WTC11 (cell line): ENCODE measurements at regions not wholly inside any gene's neighbourhood (a gene's known extent, or its start where the extent isn't known, plus 50 kb on each side); places are given as distances from the start of the nearest gene placed in this dataset.

Experiments used
- ATAC-seq: fragments of 200-7000 bp; cut with Tn5 transposase; 2 replicates; pipeline ENCODE4 v1.10.0; 2021; ENCODE audit warnings: mild to moderate bottlenecking, moderate library complexity
- CTCF ChIA-PET: fragments of 300-600 bp; sonication (Branson Sonifier 250); formaldehyde crosslinking; loops from one replicate; lab custom pipeline; 2021; ENCODE audit warnings: antibody characterized with exemption; lab: Charles Lee
- POLR2A ChIA-PET: fragments of 350-600 bp; sonication (Branson Sonifier 250); formaldehyde crosslinking; loops from one replicate; lab custom pipeline; 2021; ENCODE audit warnings: antibody characterized with exemption; lab: Charles Lee
- DNase-seq: peaks from one replicate; pipeline ENCODE4 v3.0.0; 2021; ENCODE audit warnings: low spot score
- H3K27ac Mint-ChIP-seq: 2 replicates; pipeline ENCODE4 v1.8.0; 2021; ENCODE audit warnings: mixed read lengths
- H3K27me3 Mint-ChIP-seq: 2 replicates; pipeline ENCODE4 v1.8.0; 2021; ENCODE audit warnings: low read depth, mild to moderate bottlenecking, moderate library complexity, mixed read lengths
- H3K36me3 Mint-ChIP-seq: 2 replicates; pipeline ENCODE4 v1.8.0; 2021; ENCODE audit warnings: mixed read lengths
- H3K4me1 Mint-ChIP-seq: 2 replicates; pipeline ENCODE4 v1.8.0; 2022; ENCODE audit warnings: mixed read lengths
- H3K4me3 Mint-ChIP-seq: 2 replicates; pipeline ENCODE4 v1.8.0; 2021; ENCODE audit warnings: mild to moderate bottlenecking, moderate library complexity, mixed read lengths
- H3K9me3 Mint-ChIP-seq: 2 replicates; pipeline ENCODE4 v1.8.0; 2021; ENCODE audit warnings: mixed read lengths
- AR ChIP-seq: fragments of 250-450 bp; sonication (Bioruptor Pico); IDR thresholded peaks from 2 replicates; pipeline ENCODE4 v1.9.0; 2021; ENCODE audit warnings: mild to moderate bottlenecking
- ATF3 ChIP-seq: sonication (generic); formaldehyde crosslinking; conservative IDR thresholded peaks from 2 replicates; pipeline ENCODE4 v1.8.1; 2022; ENCODE audit warnings: mild to moderate bottlenecking, missing genetic modification reagents
- ATF6 ChIP-seq: sonication (generic); formaldehyde crosslinking; IDR thresholded peaks from 2 replicates; pipeline ENCODE4 v1.8.1; 2023; ENCODE audit warnings: mild to moderate bottlenecking, missing genetic modification reagents
- CBFB ChIP-seq: sonication (generic); formaldehyde crosslinking; IDR thresholded peaks from 2 replicates; pipeline ENCODE4 v1.8.1; 2022; ENCODE audit warnings: mild to moderate bottlenecking, low read depth, missing genetic modification reagents
- CTCF ChIP-seq: fragments of 200-600 bp; IDR thresholded peaks from 2 replicates; pipeline ENCODE4 v1.8.0; 2022; ENCODE audit warnings: antibody characterized with exemption
- ERG ChIP-seq: fragments of 250-450 bp; sonication (Bioruptor Pico); IDR thresholded peaks from 2 replicates; pipeline ENCODE4 v1.8.0; 2021; ENCODE audit warnings: mild to moderate bottlenecking
- ESRRA ChIP-seq: sonication (generic); formaldehyde crosslinking; IDR thresholded peaks from 2 replicates; pipeline ENCODE4 v1.8.1; 2022; ENCODE audit warnings: mild to moderate bottlenecking, missing genetic modification reagents, borderline replicate concordance
- IRF2 ChIP-seq: sonication (generic); formaldehyde crosslinking; IDR thresholded peaks from 2 replicates; pipeline ENCODE4 v1.8.0; 2022; ENCODE audit warnings: low read depth, missing genetic modification reagents, borderline replicate concordance
- MAX ChIP-seq: sonication (generic); formaldehyde crosslinking; IDR thresholded peaks from 2 replicates; pipeline ENCODE4 v1.8.0; 2022; ENCODE audit warnings: mild to moderate bottlenecking, missing genetic modification reagents
- NFYB ChIP-seq: sonication (generic); formaldehyde crosslinking; conservative IDR thresholded peaks from 2 replicates; pipeline ENCODE4 v1.8.0; 2022; ENCODE audit warnings: low read depth, missing genetic modification reagents
- NR2C2 ChIP-seq: sonication (generic); formaldehyde crosslinking; IDR thresholded peaks from 2 replicates; pipeline ENCODE4 v1.8.0; 2022; ENCODE audit warnings: mild to moderate bottlenecking, missing genetic modification reagents
- SP1 ChIP-seq: sonication (generic); formaldehyde crosslinking; conservative IDR thresholded peaks from 2 replicates; pipeline ENCODE4 v1.8.1; 2022; ENCODE audit warnings: missing genetic modification reagents
- USF2 ChIP-seq: sonication (generic); formaldehyde crosslinking; IDR thresholded peaks from 2 replicates; pipeline ENCODE4 v1.8.1; 2023; ENCODE audit warnings: mild to moderate bottlenecking, missing genetic modification reagents, moderate library complexity
- ZNF317 ChIP-seq: sonication (generic); formaldehyde crosslinking; IDR thresholded peaks from 2 replicates; pipeline ENCODE4 v1.8.1; 2023; ENCODE audit warnings: low read depth, mild to moderate bottlenecking, moderate library complexity, missing genetic modification reagents, borderline replicate concordance
- ZNF416 ChIP-seq: fragments of 250-450 bp; sonication (Bioruptor Pico); IDR thresholded peaks from 2 replicates; pipeline ENCODE4 v1.9.0; 2021; ENCODE audit warnings: mild to moderate bottlenecking, inconsistent platforms
- ZNF512 ChIP-seq: sonication (generic); formaldehyde crosslinking; IDR thresholded peaks from 2 replicates; pipeline ENCODE4 v1.8.1; 2022; ENCODE audit warnings: missing genetic modification reagents, borderline replicate concordance
- ZNF532 ChIP-seq: fragments of 250-450 bp; sonication (Bioruptor Pico); IDR thresholded peaks from 2 replicates; pipeline ENCODE4 v1.9.0; 2021; ENCODE audit warnings: mild to moderate bottlenecking, borderline replicate concordance

- Mint-ChIP-seq H3K27ac (no peak overlapping the region), H3K36me3 (no peaks in the 10 kb centered on the region), H3K27me3 (peaks cover 5% of the 10 kb centered on the region), H3K4me1 (peaks cover 15% of the 10 kb centered on the region), H3K9me3 (peaks cover 9% of the 10 kb centered on the region), H3K4me3 (no peak overlapping the region)
- no peak for ATAC-seq
- ChIA-PET POLR2A (no interaction called here), CTCF (no interaction called here)
- DNase-seq, result no peak
- TF ChIP-seq ZNF512 (no peak), ATF6 (no peak), ZNF532 (CRISPR knock-in tag) (no peak), IRF2 (CRISPR knock-in tag) (no peak), USF2 (CRISPR knock-in tag) (no peak), ZNF317 (CRISPR knock-in tag) (no peak)
Observed at GRCh38 chr11:130774703-130775102, 141.6 kb downstream of the SNX19 start.

- POLR2A ChIA-PET, result no interaction called here
- H3K4me1 Mint-ChIP-seq, result peaks cover 12% of the 10 kb centered on the region
- no peak for ATAC-seq
- TF ChIP-seq NR2C2 (CRISPR knock-in tag) (no peak), CTCF (no peak), AR (no peak), CBFB (CRISPR knock-in tag) (no peak), ATF3 (no peak), NFYB (CRISPR knock-in tag) (no peak), ESRRA (CRISPR knock-in tag) (no peak), SP1 (CRISPR knock-in tag) (no peak), ERG (CRISPR knock-in tag) (no peak), ZNF416 (CRISPR knock-in tag) (no peak), MAX (CRISPR knock-in tag) (no peak)
Observed at GRCh38 chr11:130775306-130776060, 140.8 kb downstream of the SNX19 start.

More at GRCh38 chr11:130775306-130776060, 140.8 kb downstream of the SNX19 start:
- Mint-ChIP-seq H3K27ac (no peak overlapping the region), H3K4me3 (no peak overlapping the region), H3K9me3 (peaks cover 9% of the 10 kb centered on the region), H3K27me3 (peaks cover 5% of the 10 kb centered on the region), H3K36me3 (no peaks in the 10 kb centered on the region)
- CTCF ChIA-PET, result no interaction called here
- DNase-seq, result no peak
